Astrocyte (in vitro differentiated cells and primary cell): ENCODE measurements at regions not wholly inside any gene's neighbourhood (a gene's known extent, or its start where the extent isn't known, plus 50 kb on each side); places are given as distances from the start of the nearest gene placed in this dataset.

Experiments used
- DNase-seq: peaks from one replicate; pipeline ENCODE4 v3.0.0-alpha.2; 2010; ENCODE audit warnings: low read depth
- FAIRE-seq: peaks from 2 replicates; lab custom pipeline; 2011; peaks lifted over from hg19 to GRCh38; lab: Jason Lieb, UNC
- H2AFZ ChIP-seq: 2 replicates; pipeline ENCODE4 v1.6.0; 2012; ENCODE audit warnings: low read depth, low read length, inconsistent platforms
- H3K27ac ChIP-seq: 2 replicates; pipeline ENCODE4 v1.5.1; 2011; ENCODE audit warnings: low read depth, low read length, inconsistent platforms
- H3K27me3 ChIP-seq: 2 replicates; pipeline ENCODE4 v1.6.0; 2011; ENCODE audit warnings: low read length, inconsistent platforms; ENCODE audit not compliant: insufficient read depth
- H3K36me3 ChIP-seq: 2 replicates; pipeline ENCODE4 v1.5.1; 2011; ENCODE audit warnings: low read length, inconsistent platforms; ENCODE audit not compliant: insufficient read depth
- H3K4me1 ChIP-seq: 2 replicates; pipeline ENCODE4 v1.5.1; 2011; ENCODE audit warnings: low read length, inconsistent platforms; ENCODE audit not compliant: insufficient read depth
- H3K4me2 ChIP-seq: 2 replicates; pipeline ENCODE4 v1.6.0; 2012; ENCODE audit warnings: low read length, inconsistent platforms
- H3K4me3 ChIP-seq: 2 replicates; pipeline ENCODE4 v1.5.1; 2011; ENCODE audit warnings: low read depth, mild to moderate bottlenecking, low read length, inconsistent platforms; ENCODE audit not compliant: insufficient read depth
- H3K79me2 ChIP-seq: 2 replicates; pipeline ENCODE4 v1.6.0; 2012; ENCODE audit warnings: mild to moderate bottlenecking, low read length, inconsistent platforms; ENCODE audit not compliant: insufficient read depth
- H3K9ac ChIP-seq: 2 replicates; pipeline ENCODE4 v1.6.0; 2012; ENCODE audit warnings: mild to moderate bottlenecking, low read length, inconsistent platforms
- H3K9me3 ChIP-seq: 2 replicates; pipeline ENCODE4 v1.5.1; 2012; ENCODE audit warnings: low read depth, mild to moderate bottlenecking, low read length, inconsistent platforms; ENCODE audit not compliant: insufficient read depth
- H4K20me1 ChIP-seq: 2 replicates; pipeline ENCODE4 v1.6.0; 2012; ENCODE audit warnings: low read length, inconsistent platforms; ENCODE audit not compliant: insufficient read depth
- H3K27ac Mint-ChIP-seq: one replicate; pipeline ENCODE4 v1.8.0; 2021; ENCODE audit warnings: mild to moderate bottlenecking, mixed read lengths; ENCODE audit not compliant: unreplicated experiment
- H3K27me3 Mint-ChIP-seq: one replicate; pipeline ENCODE4 v1.8.0; 2021; ENCODE audit warnings: low read depth, mixed read lengths; ENCODE audit not compliant: unreplicated experiment
- H3K36me3 Mint-ChIP-seq: one replicate; pipeline ENCODE4 v1.8.0; 2021; ENCODE audit warnings: low read depth, mixed read lengths; ENCODE audit not compliant: unreplicated experiment
- H3K4me1 Mint-ChIP-seq: one replicate; pipeline ENCODE4 v1.8.0; 2021; ENCODE audit warnings: low read depth, mixed read lengths; ENCODE audit not compliant: unreplicated experiment
- H3K4me3 Mint-ChIP-seq: one replicate; pipeline ENCODE4 v1.8.0; 2021; ENCODE audit warnings: mild to moderate bottlenecking, moderate library complexity, mixed read lengths; ENCODE audit not compliant: unreplicated experiment
- H3K9me3 Mint-ChIP-seq: one replicate; pipeline ENCODE4 v1.8.0; 2021; ENCODE audit warnings: mild to moderate bottlenecking, mixed read lengths; ENCODE audit not compliant: unreplicated experiment
- CTCF ChIP-seq: IDR thresholded peaks from 2 replicates; pipeline ENCODE4 v1.5.1; 2011; ENCODE audit warnings: low read depth, mild to moderate bottlenecking, inconsistent platforms, low read length, moderate library complexity; ENCODE audit not compliant: insufficient read depth
- EZH2 ChIP-seq: IDR thresholded peaks from 2 replicates; pipeline ENCODE4 v1.6.1; 2012; ENCODE audit warnings: mild to moderate bottlenecking, low read length, inconsistent platforms; ENCODE audit not compliant: insufficient read depth

- H2AFZ ChIP-seq = no peak overlapping the region
- no peaks in the 10 kb centered on the region for H4K20me1 ChIP-seq
- H3K4me2 ChIP-seq = no peak overlapping the region
- Mint-ChIP-seq H3K27ac (peak overlapping the region; percentile 64), H3K27me3 (peaks cover 3% of the 10 kb centered on the region), H3K36me3 (peaks cover 2% of the 10 kb centered on the region), H3K4me1 (peaks cover 24% of the 10 kb centered on the region), H3K4me3 (no peak overlapping the region), H3K9me3 (peaks cover 5% of the 10 kb centered on the region)
- H3K4me1 ChIP-seq = no peaks in the 10 kb centered on the region
- TF ChIP-seq CTCF (no peak), EZH2 (no peak)
- no peaks in the 10 kb centered on the region for H3K27me3 ChIP-seq
- H3K9ac ChIP-seq = no peak overlapping the region
- H3K4me3 ChIP-seq = no peak overlapping the region
- H3K79me2 ChIP-seq = no peaks in the 10 kb centered on the region
- DNase-seq (no peak), FAIRE-seq (no peak)
- no peaks in the 10 kb centered on the region for H3K36me3 ChIP-seq
- no peaks in the 10 kb centered on the region for H3K9me3 ChIP-seq
- no peak overlapping the region for H3K27ac ChIP-seq
These were observed 179.6 kb upstream of the RBPJ start for GRCh38 chr4:26141051-26141721.

- Histone ChIP-seq H4K20me1 (no peaks in the 10 kb centered on the region), H3K9me3 (no peaks in the 10 kb centered on the region), H3K4me3 (no peak overlapping the region), H3K79me2 (no peaks in the 10 kb centered on the region), H2AFZ (peak overlapping the region; percentile 32), H3K4me1 (no peaks in the 10 kb centered on the region), H3K9ac (no peak overlapping the region), H3K27me3 (no peaks in the 10 kb centered on the region), H3K27ac (no peak overlapping the region), H3K4me2 (peak overlapping the region; percentile 8), H3K36me3 (no peaks in the 10 kb centered on the region)
- H3K4me3 Mint-ChIP-seq = peak overlapping the region; percentile 31
- peaks cover 24% of the 10 kb centered on the region for H3K4me1 Mint-ChIP-seq
- H3K36me3 Mint-ChIP-seq = peaks cover 2% of the 10 kb centered on the region
- no peak for TF ChIP-seq EZH2
- TF ChIP-seq CTCF = no peak
- peaks cover 2% of the 10 kb centered on the region for H3K9me3 Mint-ChIP-seq
- DNase-seq = no peak
- H3K27ac Mint-ChIP-seq = peak overlapping the region; percentile 64
- no peak for FAIRE-seq
- H3K27me3 Mint-ChIP-seq = no peaks in the 10 kb centered on the region
These were observed 178.7 kb upstream of the RBPJ start for GRCh38 chr4:26141911-26142638.
